ENCODE measurements at regions not wholly inside any gene's neighbourhood (a gene's known extent, or its start where the extent isn't known, plus 50 kb on each side); places are given as distances from the start of the nearest gene placed in this dataset.

- TF ChIP-seq CTCF (optimal IDR thresholded peaks at IDR 0.05 in 1 of 3, IDR thresholded peaks at IDR 0.05 in 1 of 3, conservative IDR thresholded peaks at IDR 0.05 in 1 of 3; ENCODE audit: extremely low read depth in 1 of 3, insufficient read depth in 2 of 3, low read length in 3 of 3) (no peak), EZH2 (IDR thresholded peaks at IDR 0.05; ENCODE audit: low read length) (no peak)
These were observed 551.3 kb downstream of the TLE1 start for GRCh38 chr9:81137976-81138568.
